22Rv1 (cell line): ENCODE measurements at regions not wholly inside any gene's neighbourhood (a gene's known extent, or its start where the extent isn't known, plus 50 kb on each side); places are given as distances from the start of the nearest gene placed in this dataset.

Source experiments
- CTCF ChIP-seq: fragments of 450-650 bp; IDR thresholded peaks from 2 replicates; pipeline ENCODE4 v1.5.1; 2017; ENCODE audit warnings: mild to moderate bottlenecking
- ZFX ChIP-seq: fragments of 450-650 bp; IDR thresholded peaks from 2 replicates; pipeline ENCODE4 v1.6.1; 2017; ENCODE audit warnings: antibody characterized with exemption, borderline replicate concordance

- no peak for TF ChIP-seq CTCF
- TF ChIP-seq ZFX: no peak
Observed at GRCh38 chr4:38266616-38267015, 306.4 kb downstream of the PTTG2 start.
